OCI-LY3 (cell line): ENCODE measurements at regions not wholly inside any gene's neighbourhood (a gene's known extent, or its start where the extent isn't known, plus 50 kb on each side); places are given as distances from the start of the nearest gene placed in this dataset.

Source experiments
- H2AFZ ChIP-seq: fragments of 200-600, 300-600 bp; shearing (Covaris generic); 2 replicates; pipeline ENCODE4 v1.6.0; 2014; ENCODE audit warnings: antibody characterized with exemption, low read depth, low read length
- H3K27ac ChIP-seq: fragments of 200-600, 300-600 bp; sonication (generic); 2 replicates; pipeline ENCODE4 v1.5.1; 2014; ENCODE audit warnings: mild to moderate bottlenecking, low read length, moderate library complexity, mixed read lengths
- H3K27me3 ChIP-seq: fragments of 200-600, 300-600 bp; sonication (generic); 2 replicates; pipeline ENCODE4 v1.6.1; 2014; ENCODE audit warnings: low read depth, low read length, mixed read lengths
- H3K36me3 ChIP-seq: fragments of 200-600, 300-600 bp; sonication (generic); replicated peaks from 2 replicates; pipeline ENCODE3; 2014; ENCODE audit warnings: low read depth, low read length, mixed read lengths
- H3K4me1 ChIP-seq: fragments of 300-600, 200-600 bp; sonication (generic); 2 replicates; pipeline ENCODE4 v1.6.1; 2014; ENCODE audit warnings: low read length, mixed read lengths
- H3K4me2 ChIP-seq: fragments of 200-600, 300-600 bp; sonication (generic); 2 replicates; pipeline ENCODE4 v1.6.1; 2014; ENCODE audit warnings: low read length, mixed read lengths
- H3K4me3 ChIP-seq: fragments of 300-600, 200-600 bp; sonication (generic); 2 replicates; pipeline ENCODE4 v1.5.1; 2014; ENCODE audit warnings: antibody characterized with exemption, mild to moderate bottlenecking, low read length, moderate library complexity
- H3K79me2 ChIP-seq: fragments of 300-600, 200-600 bp; shearing (Covaris generic); 2 replicates; pipeline ENCODE4 v1.6.1; 2014; ENCODE audit warnings: mild to moderate bottlenecking, low read length, mixed read lengths
- H3K9ac ChIP-seq: fragments of 300-600, 200-600 bp; shearing (Covaris generic); 2 replicates; pipeline ENCODE4 v1.6.0; 2014; ENCODE audit warnings: mild to moderate bottlenecking, low read length, moderate library complexity
- H3K9me3 ChIP-seq: fragments of 200-600, 300-600 bp; shearing (Covaris generic); 2 replicates; pipeline ENCODE4 v1.6.1; 2014; ENCODE audit warnings: low read length, mixed read lengths; ENCODE audit not compliant: insufficient read depth
- H4K20me1 ChIP-seq: fragments of 200-600, 300-600 bp; sonication (generic); 2 replicates; pipeline ENCODE4 v1.6.1; 2016; ENCODE audit warnings: low read length, mixed read lengths; ENCODE audit not compliant: insufficient read depth
- EZH2phosphoT487 ChIP-seq: fragments of 200-600 bp; shearing (Covaris generic); IDR thresholded peaks from 2 replicates; pipeline ENCODE4 v1.6.1; 2018; ENCODE audit warnings: antibody characterized with exemption, mixed run types, low read depth
- TF ChIP-seq, protein P1 (sequence below): fragments of 200-600, 300-600 bp; sonication (generic); IDR thresholded peaks from 2 replicates; pipeline ENCODE4 v1.5.1; 2014; ENCODE audit warnings: antibody characterized with exemption, low read length, low read depth

DNA sequence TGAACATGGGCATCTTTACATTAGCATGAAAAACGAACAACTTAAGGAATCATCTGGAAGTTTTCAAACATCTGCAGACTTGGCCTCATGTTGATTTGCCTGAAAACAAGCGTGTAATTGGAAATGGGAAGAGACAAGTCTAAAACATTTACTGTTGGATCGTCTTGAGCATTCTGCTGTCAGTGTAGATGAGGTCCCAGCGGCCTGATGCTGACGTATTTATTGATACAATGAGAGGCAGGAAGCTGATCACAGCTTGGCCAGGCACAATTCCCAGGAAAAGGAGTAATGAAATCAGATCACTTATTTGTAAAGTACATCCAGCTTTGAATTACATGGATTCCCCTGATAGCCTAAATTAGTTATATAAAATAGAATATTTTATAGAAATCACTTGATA is 210.6 kb downstream of the CLCN4 start:
- Histone ChIP-seq H3K4me2 (no peak overlapping the region), H3K27ac (no peak overlapping the region), H2AFZ (no peak overlapping the region), H3K36me3 (no peaks in the 10 kb centered on the region), H3K4me1 (no peaks in the 10 kb centered on the region), H4K20me1 (no peaks in the 10 kb centered on the region), H3K79me2 (no peaks in the 10 kb centered on the region), H3K4me3 (no peak overlapping the region), H3K9ac (no peak overlapping the region), H3K9me3 (no peaks in the 10 kb centered on the region), H3K27me3 (no peaks in the 10 kb centered on the region)
- TF ChIP-seq EZH2phosphoT487, result no peak
- TF ChIP-seq, protein P1, sequence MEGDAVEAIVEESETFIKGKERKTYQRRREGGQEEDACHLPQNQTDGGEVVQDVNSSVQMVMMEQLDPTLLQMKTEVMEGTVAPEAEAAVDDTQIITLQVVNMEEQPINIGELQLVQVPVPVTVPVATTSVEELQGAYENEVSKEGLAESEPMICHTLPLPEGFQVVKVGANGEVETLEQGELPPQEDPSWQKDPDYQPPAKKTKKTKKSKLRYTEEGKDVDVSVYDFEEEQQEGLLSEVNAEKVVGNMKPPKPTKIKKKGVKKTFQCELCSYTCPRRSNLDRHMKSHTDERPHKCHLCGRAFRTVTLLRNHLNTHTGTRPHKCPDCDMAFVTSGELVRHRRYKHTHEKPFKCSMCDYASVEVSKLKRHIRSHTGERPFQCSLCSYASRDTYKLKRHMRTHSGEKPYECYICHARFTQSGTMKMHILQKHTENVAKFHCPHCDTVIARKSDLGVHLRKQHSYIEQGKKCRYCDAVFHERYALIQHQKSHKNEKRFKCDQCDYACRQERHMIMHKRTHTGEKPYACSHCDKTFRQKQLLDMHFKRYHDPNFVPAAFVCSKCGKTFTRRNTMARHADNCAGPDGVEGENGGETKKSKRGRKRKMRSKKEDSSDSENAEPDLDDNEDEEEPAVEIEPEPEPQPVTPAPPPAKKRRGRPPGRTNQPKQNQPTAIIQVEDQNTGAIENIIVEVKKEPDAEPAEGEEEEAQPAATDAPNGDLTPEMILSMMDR, result no peak

DNA sequence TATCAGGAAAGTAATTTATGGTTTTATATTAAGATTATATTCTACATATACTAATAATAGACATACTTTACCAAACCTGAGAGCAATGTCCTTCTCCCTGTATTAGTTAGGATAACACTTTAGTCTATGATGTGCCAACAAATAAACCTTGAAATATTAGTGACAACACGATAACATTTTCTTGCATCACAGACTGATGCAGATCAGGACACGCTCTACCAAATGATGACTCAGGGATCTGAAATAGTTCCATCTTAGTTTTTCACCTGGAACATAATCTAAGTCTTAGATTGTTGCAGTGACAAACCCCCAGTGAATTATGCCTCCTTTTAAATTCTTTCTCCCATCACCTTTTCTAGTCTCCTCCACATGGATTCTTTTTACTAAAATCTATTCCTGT is 214.2 kb downstream of the CLCN4 start:
- Histone ChIP-seq H2AFZ (no peak overlapping the region), H3K4me2 (no peak overlapping the region), H3K9me3 (no peaks in the 10 kb centered on the region), H3K4me1 (no peaks in the 10 kb centered on the region), H3K36me3 (no peaks in the 10 kb centered on the region), H3K27ac (no peak overlapping the region), H3K79me2 (no peaks in the 10 kb centered on the region), H3K27me3 (no peaks in the 10 kb centered on the region), H3K4me3 (no peak overlapping the region), H4K20me1 (no peaks in the 10 kb centered on the region), H3K9ac (no peak overlapping the region)
- no peak for TF ChIP-seq EZH2phosphoT487
- TF ChIP-seq, protein P1, result no peak

DNA sequence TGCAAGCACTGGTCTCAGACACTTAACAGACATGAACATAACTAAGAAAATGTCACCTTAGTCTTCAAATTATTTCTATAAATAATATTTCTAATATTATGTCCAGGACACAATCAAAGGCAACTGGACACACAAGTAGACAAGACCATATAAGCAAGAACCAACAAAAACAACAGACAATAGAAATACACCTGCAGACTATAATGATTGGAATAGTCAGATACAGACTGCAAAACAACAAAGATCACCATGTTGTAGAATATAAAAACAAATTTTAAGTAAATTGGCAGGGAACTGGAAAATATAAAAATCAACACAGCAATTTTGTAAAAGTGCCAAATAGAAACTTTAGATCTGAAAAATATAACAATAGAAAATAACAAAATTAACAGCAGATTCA is 220.7 kb downstream of the CLCN4 start:
- H3K27ac ChIP-seq, result no peak overlapping the region
- H3K9me3 ChIP-seq, result no peaks in the 10 kb centered on the region
- TF ChIP-seq, protein P1, result no peak
- no peak for TF ChIP-seq EZH2phosphoT487
- H2AFZ ChIP-seq, result no peak overlapping the region
- H3K4me1 ChIP-seq, result no peaks in the 10 kb centered on the region
- H3K9ac ChIP-seq, result no peak overlapping the region
- H3K4me2 ChIP-seq, result no peak overlapping the region
- no peaks in the 10 kb centered on the region for H3K27me3 ChIP-seq
- no peak overlapping the region for H3K4me3 ChIP-seq
- no peaks in the 10 kb centered on the region for H4K20me1 ChIP-seq
- H3K36me3 ChIP-seq, result no peaks in the 10 kb centered on the region
- no peaks in the 10 kb centered on the region for H3K79me2 ChIP-seq

- Histone ChIP-seq H3K4me2 (no peak overlapping the region), H3K27ac (no peak overlapping the region), H3K9me3 (no peaks in the 10 kb centered on the region), H3K9ac (no peak overlapping the region), H3K4me3 (no peak overlapping the region), H3K4me1 (no peaks in the 10 kb centered on the region), H3K27me3 (no peaks in the 10 kb centered on the region), H4K20me1 (no peaks in the 10 kb centered on the region), H3K36me3 (no peaks in the 10 kb centered on the region), H3K79me2 (no peaks in the 10 kb centered on the region), H2AFZ (no peak overlapping the region)
- no peak for TF ChIP-seq EZH2phosphoT487
- TF ChIP-seq, protein P1, result no peak
Observed at GRCh38 chrX:10379878-10380277, 223.1 kb downstream of the CLCN4 start.
